Fibroblast of peridontal ligament (primary cell): ENCODE measurements at regions not wholly inside any gene's neighbourhood (a gene's known extent, or its start where the extent isn't known, plus 50 kb on each side); places are given as distances from the start of the nearest gene placed in this dataset.

Experiments used
- DNase-seq: peaks from one replicate; pipeline ENCODE4 v3.0.0-alpha.2; 2010; ENCODE audit errors: extremely low read depth

DNA sequence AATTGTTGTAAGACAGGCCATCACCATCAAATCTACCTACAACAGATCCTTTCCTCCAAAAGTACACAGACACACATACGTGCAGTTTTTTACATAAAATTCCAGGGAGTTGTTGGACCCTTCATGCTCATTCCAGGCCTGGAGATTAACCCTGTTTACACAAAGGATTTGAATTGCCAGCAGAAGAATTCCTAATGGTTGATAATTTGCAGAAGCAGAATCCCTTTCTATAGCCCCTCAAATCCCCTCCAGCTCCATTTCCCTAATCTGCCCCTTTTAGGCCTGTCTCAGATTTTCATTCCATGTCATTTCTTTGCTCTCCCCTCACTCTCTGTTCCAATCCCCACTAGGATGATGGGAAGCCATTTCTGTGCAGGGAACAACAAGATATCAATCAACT, 102.9 kb upstream of the TOX3 start:
- DNase-seq: no peak

DNA sequence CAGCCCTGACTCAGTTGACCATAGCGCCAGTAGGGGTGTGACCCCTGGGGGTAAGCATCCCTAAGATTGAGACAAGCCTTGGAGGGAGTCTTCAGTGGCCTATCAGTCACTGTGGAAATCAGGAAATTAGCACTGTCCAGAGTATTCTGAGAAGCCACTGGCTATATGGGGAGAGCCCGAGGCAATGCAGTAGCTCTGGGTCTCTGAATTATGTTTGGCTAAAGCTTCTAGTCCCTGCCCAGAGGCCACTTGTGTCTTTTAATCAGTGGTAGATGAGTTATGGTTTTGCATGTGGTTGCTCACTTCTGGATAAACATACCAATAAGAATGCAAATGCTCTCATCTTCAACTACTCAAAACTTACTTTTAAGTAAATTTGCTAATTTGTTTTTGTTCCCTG, 100.6 kb upstream of the TOX3 start:
- no peak for DNase-seq

- no peak for DNase-seq
These were observed 96.1 kb upstream of the TOX3 start for GRCh38 chr16:52643006-52643405.

GRCh38 chr16:52634528-52634927, 87.6 kb upstream of the TOX3 start:
- DNase-seq: no peak

- DNase-seq: no peak
These were observed 87.2 kb upstream of the TOX3 start for GRCh38 chr16:52634104-52634503.

- DNase-seq: no peak
These were observed 86.3 kb upstream of the TOX3 start for GRCh38 chr16:52633230-52633629.

GRCh38 chr16:52631711-52632110, 84.8 kb upstream of the TOX3 start:
- no peak for DNase-seq

GRCh38 chr16:52630711-52631110, 83.8 kb upstream of the TOX3 start:
- no peak for DNase-seq

DNA sequence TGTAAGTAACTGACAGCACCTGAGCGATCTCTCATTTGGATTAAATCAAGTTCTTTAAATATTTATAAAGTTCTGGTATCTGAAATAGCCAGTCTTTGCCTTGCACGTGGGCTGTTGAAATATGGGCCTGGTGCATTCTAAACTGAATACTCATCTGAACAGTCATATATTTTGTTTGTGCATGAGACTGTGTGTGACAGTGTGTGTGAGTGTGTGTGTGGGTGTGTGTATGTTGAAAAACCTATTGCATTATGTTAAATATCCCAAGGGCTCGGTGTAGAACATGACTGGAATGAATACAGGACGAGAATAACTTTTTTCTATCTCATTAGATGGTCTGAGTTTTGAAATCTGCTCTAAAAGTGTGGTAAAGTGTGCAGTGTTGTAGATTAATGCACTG, 82.4 kb upstream of the TOX3 start:
- no peak for DNase-seq

DNA sequence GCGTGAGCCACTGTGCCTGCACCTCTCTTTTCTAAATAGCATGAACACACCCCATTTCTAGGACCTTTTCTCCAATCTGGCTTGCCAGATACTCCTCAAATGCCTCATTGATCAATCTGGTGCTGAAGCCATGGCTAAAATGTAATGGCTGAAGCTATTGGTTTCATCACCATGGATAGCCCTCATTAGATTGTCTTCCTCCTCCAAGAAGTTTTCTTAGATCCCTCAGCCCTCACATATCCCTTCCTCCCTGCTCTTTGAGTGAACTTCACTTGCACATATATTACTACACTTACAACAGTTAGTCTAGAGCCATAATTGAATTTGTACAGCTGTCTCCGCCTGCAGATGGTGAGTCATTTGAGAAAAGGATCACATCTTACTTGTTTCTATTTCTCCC, 77.9 kb upstream of the TOX3 start:
- no peak for DNase-seq

DNA sequence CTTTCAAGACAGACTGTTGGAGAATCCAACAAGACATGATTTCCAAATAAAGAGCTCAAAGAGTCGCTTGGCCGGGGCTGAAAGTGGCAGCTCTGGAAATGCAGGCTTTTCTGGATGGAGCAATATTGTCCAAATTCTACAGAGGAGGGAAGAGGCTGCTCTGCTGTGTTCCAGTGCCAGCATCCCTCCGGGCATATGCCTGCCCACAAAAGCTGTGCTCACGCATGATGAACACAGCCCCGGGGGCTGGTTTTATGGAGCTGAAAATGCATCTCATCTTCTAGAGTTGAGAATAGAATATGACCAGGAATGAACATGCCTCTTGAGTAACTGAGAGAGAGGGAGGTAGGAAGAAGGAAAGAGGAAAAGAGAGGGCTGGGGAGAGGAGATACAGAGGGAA, 74.7 kb upstream of the TOX3 start:
- no peak for DNase-seq

DNA sequence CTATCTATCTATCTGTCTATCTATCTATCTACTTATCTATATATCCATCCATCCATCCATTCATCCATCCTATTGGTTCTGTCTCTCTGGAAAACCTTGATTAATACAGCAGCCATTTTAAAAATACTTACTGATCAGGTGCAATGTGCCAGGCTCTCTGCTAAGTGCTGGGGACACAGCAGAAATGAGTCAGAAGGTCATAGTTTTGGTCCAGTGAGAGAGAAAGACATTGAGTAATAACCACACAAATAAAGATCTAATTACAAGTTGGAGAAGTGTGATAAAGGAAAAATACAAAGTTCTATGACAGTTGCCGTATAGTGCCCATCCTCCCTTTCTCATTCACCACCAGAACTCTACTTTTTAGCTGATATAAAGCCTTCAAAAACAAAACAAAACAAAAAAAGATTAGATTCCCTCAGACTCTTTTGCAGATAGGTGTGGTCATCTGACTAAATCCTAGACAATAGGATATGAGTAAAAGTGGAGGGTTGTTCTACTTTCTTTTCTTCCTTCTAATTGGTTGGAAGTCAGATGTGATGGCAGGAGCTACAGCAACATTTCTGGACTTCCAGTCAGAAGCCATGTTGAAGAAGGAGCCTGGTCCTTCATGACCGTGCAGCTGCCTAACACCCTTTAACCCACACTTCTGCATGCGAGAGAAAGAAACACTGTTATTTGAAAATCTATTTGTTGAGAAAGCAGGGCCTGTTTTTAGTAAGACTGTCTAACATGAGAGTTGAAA, 72.0 kb upstream of the TOX3 start:
- DNase-seq: no peak

DNA sequence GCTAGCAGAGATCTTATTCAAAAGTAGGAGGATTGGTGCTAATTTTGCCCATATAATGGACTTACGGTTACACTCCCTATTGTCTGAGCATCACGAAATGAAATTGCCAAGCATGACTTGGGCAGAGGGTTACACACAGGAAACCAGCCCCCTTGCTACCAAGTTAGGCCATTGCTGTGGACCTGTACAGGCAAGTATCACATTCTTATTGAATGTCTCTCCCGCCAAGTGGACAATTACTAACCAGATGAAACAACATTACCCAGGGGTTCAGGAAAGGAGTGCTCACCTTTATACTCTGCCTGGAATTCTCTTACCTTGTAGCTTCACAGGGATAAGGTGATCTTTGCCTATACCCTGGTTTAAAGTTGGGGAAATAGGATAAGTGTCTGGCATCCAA, 70.6 kb upstream of the TOX3 start:
- DNase-seq: no peak

DNA sequence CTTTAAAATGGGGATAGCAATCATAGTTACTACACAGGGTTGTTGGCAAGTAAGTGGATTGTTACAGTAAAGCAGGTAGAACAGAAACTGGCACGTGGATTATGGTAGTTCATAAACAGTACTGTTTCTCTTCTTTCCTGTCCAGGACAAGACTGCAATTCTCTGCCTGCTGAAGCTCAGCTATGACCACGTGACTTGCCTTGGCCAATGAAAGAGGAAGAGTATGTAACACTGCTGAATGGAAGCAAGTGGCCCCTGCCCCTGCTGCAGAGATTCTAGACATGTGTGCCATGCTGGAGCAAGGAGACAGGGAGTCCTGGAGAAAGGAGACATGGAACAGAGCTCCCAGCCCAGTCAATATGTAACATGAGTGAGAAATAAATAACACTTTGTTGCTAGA, 66.6 kb upstream of the TOX3 start:
- no peak for DNase-seq

- no peak for DNase-seq
These were observed 65.1 kb upstream of the TOX3 start for GRCh38 chr16:52611817-52612673.

GRCh38 chr16:52603015-52603414, 56.1 kb upstream of the TOX3 start:
- no peak for DNase-seq

DNA sequence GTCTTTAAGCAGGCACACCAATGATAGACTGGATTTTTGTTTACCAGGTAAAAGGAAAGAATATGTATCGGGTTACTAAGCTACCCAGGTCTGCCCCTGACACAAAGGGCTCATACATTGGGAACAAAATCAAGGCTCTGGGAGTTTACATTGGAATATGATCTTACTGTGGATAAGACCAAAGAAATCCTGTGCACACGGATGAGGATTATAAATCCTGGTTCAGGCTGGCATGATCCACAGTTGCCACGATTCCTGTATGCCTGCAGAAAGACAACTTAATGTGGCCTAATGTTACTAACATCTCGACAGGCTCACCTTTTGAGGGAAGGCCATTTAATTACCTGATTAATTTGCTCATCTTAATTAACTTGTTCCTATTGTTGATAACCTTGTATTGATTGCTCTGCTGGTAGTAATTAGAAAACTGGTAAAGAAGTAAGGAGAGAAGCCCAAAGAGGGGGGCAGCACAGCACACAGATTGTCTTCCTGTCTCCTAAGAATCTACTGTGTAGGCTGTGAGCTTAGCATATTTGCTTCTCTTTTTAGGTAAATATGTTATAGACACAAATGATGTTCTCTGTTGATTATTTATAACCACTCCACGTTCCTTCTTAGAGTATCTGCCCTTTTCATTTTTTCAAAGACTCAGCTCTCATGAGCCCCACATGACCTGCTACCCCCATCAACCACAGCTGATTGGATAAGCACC, 51.0 kb upstream of the TOX3 start:
- no peak for DNase-seq

- no peak for DNase-seq
These were observed 50.3 kb upstream of the TOX3 start for GRCh38 chr16:52597073-52597771.
